ENCODE measurements at regions not wholly inside any gene's neighbourhood (a gene's known extent, or its start where the extent isn't known, plus 50 kb on each side); places are given as distances from the start of the nearest gene placed in this dataset.
"Not testable (repeated sequence)": the region's sequence is repeated elsewhere in the genome, so short reads cannot be mapped to it uniquely, and the experiment has no call there.

- TF ChIP-seq, protein P1, sequence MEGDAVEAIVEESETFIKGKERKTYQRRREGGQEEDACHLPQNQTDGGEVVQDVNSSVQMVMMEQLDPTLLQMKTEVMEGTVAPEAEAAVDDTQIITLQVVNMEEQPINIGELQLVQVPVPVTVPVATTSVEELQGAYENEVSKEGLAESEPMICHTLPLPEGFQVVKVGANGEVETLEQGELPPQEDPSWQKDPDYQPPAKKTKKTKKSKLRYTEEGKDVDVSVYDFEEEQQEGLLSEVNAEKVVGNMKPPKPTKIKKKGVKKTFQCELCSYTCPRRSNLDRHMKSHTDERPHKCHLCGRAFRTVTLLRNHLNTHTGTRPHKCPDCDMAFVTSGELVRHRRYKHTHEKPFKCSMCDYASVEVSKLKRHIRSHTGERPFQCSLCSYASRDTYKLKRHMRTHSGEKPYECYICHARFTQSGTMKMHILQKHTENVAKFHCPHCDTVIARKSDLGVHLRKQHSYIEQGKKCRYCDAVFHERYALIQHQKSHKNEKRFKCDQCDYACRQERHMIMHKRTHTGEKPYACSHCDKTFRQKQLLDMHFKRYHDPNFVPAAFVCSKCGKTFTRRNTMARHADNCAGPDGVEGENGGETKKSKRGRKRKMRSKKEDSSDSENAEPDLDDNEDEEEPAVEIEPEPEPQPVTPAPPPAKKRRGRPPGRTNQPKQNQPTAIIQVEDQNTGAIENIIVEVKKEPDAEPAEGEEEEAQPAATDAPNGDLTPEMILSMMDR (conservative IDR thresholded peaks at IDR 0.05; ENCODE audit: low read depth, low read length): not testable (repeated sequence)
- TF ChIP-seq RFX5 (IDR thresholded peaks at IDR 0.05; ENCODE audit: low read depth, low read length); POLR2A (IDR thresholded peaks at IDR 0.05; ENCODE audit: low read depth, low read length); BHLHE40 (IDR thresholded peaks at IDR 0.05; ENCODE audit: low read depth, low read length); SMC3 (IDR thresholded peaks at IDR 0.05; ENCODE audit: low read depth, low read length); RCOR1 (IDR thresholded peaks at IDR 0.05; ENCODE audit: insufficient replicate concordance, low read length); MXI1 (IDR thresholded peaks at IDR 0.05; ENCODE audit: borderline replicate concordance, low read depth, low read length): not testable (repeated sequence)
- TF ChIP-seq, protein P2, sequence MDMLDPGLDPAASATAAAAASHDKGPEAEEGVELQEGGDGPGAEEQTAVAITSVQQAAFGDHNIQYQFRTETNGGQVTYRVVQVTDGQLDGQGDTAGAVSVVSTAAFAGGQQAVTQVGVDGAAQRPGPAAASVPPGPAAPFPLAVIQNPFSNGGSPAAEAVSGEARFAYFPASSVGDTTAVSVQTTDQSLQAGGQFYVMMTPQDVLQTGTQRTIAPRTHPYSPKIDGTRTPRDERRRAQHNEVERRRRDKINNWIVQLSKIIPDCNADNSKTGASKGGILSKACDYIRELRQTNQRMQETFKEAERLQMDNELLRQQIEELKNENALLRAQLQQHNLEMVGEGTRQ (IDR thresholded peaks at IDR 0.05; ENCODE audit: low read depth, low read length): not testable (repeated sequence)
These were observed 207.9 kb downstream of the BCAS1 start for GRCh38 chr20:53862490-53862889.

Measured in IMR-90 (cell line).